ENCODE measurements at regions not wholly inside any gene's neighbourhood (a gene's known extent, or its start where the extent isn't known, plus 50 kb on each side); places are given as distances from the start of the nearest gene placed in this dataset.

GRCh38 chr3:59391131-59391530 lies 341.3 kb upstream of the CFAP20DC start:
- TF ChIP-seq CTCF (IDR thresholded peaks at IDR 0.05; ENCODE audit: insufficient read depth, low read depth, low read length, missing control alignments) = no peak
- no peak for DNase-seq (ENCODE audit: low read depth)
- H3K4me3 ChIP-seq (ENCODE audit: low read depth, low read length) = no peak overlapping the region

GRCh38 chr3:59388555-59389270 lies 338.9 kb upstream of the CFAP20DC start:
- TF ChIP-seq CTCF (IDR thresholded peaks at IDR 0.05; ENCODE audit: insufficient read depth, low read depth, low read length, missing control alignments) = no peak
- DNase-seq (ENCODE audit: low read depth) = peak; percentile 68
- H3K4me3 ChIP-seq (ENCODE audit: low read depth, low read length) = no peak overlapping the region

GRCh38 chr3:59386165-59386564 lies 336.3 kb upstream of the CFAP20DC start:
- no peak for TF ChIP-seq CTCF (IDR thresholded peaks at IDR 0.05; ENCODE audit: insufficient read depth, low read depth, low read length, missing control alignments)
- peak overlapping the region; percentile 15; the same call in 1 of the 2 replicates for H3K4me3 ChIP-seq (ENCODE audit: low read depth, low read length)
- DNase-seq (ENCODE audit: low read depth) = peak; percentile 87

GRCh38 chr3:59385547-59385946 lies 335.7 kb upstream of the CFAP20DC start:
- no peak overlapping the region for H3K4me3 ChIP-seq (ENCODE audit: low read depth, low read length)
- peak; percentile 26 for DNase-seq (ENCODE audit: low read depth)
- no peak for TF ChIP-seq CTCF (IDR thresholded peaks at IDR 0.05; ENCODE audit: insufficient read depth, low read depth, low read length, missing control alignments)

- peak; percentile 84 for DNase-seq (ENCODE audit: low read depth)
- H3K4me3 ChIP-seq (ENCODE audit: low read depth, low read length) = no peak overlapping the region
- no peak for TF ChIP-seq CTCF (IDR thresholded peaks at IDR 0.05; ENCODE audit: insufficient read depth, low read depth, low read length, missing control alignments)
Measured at GRCh38 chr3:59381282-59381681, 331.5 kb upstream of the CFAP20DC start.

GRCh38 chr3:59380146-59380545 lies 330.3 kb upstream of the CFAP20DC start:
- TF ChIP-seq CTCF (IDR thresholded peaks at IDR 0.05; ENCODE audit: insufficient read depth, low read depth, low read length, missing control alignments) = no peak

GRCh38 chr3:59374818-59375211 lies 325.0 kb upstream of the CFAP20DC start:
- DNase-seq (ENCODE audit: low read depth) = peak; percentile 93
- H3K4me3 ChIP-seq (ENCODE audit: low read depth, low read length) = no peak overlapping the region
- no peak for TF ChIP-seq CTCF (IDR thresholded peaks at IDR 0.05; ENCODE audit: insufficient read depth, low read depth, low read length, missing control alignments)

More at GRCh38 chr3:59380146-59380545, 330.3 kb upstream of the CFAP20DC start:
- DNase-seq (ENCODE audit: low read depth) = no peak
- H3K4me3 ChIP-seq (ENCODE audit: low read depth, low read length) = no peak overlapping the region

Measured in GM12865 (cell line).